HG03060 (cell line): ENCODE measurements at regions not wholly inside any gene's neighbourhood (a gene's known extent, or its start where the extent isn't known, plus 50 kb on each side); places are given as distances from the start of the nearest gene placed in this dataset.
"Not testable (repeated sequence)": the region's sequence is repeated elsewhere in the genome, so short reads cannot be mapped to it uniquely, and the experiment has no call there.

Source experiments
- ATAC-seq: cut with Tn5 transposase; IDR thresholded peaks from one replicate; pipeline ENCODE4 v1.9.1; 2021; ENCODE audit warnings: low read depth, moderate number of reproducible peaks; ENCODE audit not compliant: unreplicated experiment

DNA sequence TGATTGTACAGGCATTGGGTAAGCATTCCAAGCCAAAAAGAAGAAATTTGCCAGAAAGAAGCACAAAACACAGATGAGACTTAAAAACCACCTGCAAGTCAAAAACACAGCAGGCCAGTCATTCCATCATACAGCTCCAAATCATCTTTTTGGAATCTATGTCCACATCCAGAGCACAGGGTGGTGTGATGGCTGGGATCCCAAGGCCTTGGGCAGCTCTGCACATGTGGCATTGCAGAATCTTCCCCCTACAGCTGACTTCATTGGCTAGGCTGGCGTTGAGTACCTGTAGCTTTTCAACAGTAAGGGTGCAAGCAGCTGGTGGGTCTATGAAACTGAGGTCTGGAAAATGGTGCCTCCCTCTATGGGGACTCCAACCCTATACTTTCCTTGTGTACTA lies 236.7 kb downstream of the CWH43 start:
- not testable (repeated sequence) for ATAC-seq

DNA sequence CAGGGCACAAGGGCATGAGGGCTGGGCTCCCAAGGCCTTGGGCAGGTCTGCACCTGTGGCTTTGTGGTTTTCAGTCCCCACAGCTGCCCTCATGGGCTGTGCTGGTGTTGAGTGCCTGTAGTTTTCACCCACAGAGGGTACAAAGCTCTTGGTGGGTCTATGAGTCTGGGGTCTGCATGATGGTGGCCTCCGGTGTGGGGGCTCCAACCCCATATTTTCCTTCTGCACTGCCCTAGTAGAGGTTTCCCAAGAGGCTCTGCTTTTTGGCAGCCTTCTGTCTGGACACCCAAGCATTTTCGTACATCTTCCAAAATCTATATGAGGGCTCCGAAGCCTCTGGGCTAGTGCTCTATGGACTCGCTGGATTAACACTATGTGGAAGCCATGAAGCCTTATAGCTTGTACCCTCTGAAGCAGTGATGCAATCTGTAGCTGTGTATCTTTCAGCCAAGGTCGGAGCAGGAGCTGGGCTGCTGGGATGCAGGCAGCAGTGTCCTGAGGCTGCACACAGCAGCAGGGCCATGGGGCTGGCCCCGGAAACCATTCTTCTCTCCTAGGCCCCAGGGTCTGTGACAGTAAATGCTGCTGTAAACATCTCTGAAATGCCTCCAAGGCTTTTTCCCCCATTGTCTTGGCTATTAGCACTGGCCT lies 240.3 kb downstream of the CWH43 start:
- ATAC-seq = not testable (repeated sequence)

DNA sequence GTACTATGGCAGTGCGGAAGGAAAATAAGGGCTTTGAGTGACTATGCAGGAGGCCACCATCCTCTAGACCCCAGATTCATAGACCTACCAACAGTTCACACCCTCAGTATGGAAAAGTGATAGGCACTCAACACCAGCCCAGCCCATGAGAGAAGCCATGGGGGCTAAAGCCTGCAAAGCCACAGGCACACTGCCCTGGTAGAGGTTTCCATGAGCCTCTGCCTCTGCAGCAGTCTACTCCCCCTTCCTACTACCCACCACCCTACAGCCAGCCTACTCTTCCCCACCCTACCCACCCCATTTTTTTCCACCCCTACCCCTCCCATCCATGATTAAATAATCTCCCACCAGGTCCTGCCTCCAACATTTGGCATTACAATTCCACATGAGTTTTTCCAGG lies 241.9 kb downstream of the CWH43 start:
- ATAC-seq = not testable (repeated sequence)

DNA sequence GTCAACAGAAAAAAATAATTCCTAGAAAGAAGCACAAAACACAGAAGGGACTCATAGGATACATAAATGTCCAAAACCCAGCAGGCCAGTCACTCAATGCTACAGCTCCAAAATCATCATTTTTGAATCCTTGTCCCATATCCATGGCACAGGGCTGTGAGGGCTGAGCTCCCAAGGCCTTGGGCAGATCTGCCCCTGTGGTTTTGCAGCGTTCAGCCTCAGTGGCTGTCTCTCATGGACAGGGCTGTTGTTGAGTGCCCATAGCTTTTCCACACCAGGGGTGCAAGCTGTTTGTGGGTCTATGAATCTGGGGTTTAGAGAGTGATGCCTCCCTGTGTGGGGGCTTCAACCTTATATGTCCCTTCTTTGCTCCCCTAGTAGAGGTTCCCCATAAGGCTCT lies 243.2 kb downstream of the CWH43 start:
- not testable (repeated sequence) for ATAC-seq

DNA sequence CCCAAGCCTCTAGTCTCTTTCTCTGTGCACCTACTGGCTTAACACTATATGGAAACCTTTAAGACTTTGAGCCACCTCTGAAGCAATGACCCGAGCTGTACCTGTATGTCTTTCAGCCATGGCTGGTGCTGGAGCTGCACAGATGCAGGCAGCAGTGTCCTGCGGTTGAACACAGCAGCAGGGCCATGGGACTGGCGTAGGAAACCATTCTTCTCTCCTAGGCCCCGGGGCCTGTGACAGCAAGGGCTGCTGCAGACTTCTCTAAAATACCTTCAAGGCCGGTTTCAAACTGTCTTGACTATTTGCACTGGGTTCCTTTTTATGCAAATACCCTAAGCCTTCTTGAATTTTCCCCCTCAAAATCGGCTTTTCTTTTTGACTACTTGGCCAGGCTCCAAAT lies 243.6 kb downstream of the CWH43 start:
- ATAC-seq = not testable (repeated sequence)

DNA sequence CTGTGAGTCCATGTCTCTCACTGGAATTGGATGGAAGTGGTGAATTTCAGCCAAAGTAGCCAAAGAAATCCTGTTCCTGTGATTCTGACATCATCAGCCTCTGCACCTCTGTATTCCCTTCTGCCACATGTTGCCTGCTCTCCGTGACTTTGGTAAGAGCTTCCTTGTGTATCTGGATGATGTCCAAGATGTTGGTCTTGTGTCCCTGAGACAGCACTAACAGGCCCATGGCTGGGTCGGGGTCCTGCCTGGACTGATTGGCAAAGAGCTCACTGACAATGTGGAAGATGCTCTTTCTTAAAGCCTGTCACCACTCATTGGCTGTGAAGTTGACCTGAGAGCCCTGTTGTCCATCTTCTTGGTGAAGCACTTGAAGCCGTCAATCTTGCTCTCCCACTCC lies 247.3 kb downstream of the CWH43 start:
- ATAC-seq = not testable (repeated sequence)

DNA sequence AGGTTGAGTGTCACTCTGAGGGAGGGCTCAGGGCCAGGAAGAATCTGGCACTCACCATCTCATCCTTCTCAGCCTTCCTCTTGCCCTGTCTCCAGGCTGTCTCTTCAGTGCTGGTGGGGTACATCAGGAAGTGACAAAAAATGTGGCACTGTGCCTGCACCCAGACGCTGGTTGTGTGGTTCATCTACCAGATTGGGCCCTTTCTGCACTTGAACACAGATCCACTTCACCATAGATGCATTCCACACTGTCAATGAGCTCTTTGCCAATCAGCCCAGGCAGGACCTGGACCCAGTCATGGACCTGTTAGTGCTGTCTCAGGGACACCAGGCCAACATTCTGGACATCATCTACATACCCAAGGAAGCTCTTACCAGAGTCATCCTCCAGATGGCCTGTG lies 247.7 kb downstream of the CWH43 start:
- not testable (repeated sequence) for ATAC-seq

DNA sequence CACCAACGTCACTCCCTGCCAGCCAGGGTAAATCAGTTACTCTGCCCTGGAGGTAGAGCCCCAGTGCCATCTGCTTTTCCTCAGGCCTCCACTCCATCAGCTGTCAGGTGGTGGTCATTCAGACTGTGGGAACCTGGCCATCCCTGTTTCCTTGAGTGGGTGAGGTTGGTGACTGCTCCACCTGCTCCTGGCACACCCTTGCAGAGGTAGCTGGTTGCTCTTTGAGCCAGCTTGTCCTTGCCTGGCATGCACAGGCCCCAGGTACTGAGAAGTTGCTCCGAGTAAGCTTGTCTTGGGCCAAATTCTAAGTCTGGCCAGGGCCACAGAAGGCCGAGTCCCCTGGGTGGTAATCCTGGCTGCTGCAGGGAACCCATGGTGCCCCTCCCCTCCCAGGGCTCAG lies 248.3 kb downstream of the CWH43 start:
- ATAC-seq = not testable (repeated sequence)

DNA sequence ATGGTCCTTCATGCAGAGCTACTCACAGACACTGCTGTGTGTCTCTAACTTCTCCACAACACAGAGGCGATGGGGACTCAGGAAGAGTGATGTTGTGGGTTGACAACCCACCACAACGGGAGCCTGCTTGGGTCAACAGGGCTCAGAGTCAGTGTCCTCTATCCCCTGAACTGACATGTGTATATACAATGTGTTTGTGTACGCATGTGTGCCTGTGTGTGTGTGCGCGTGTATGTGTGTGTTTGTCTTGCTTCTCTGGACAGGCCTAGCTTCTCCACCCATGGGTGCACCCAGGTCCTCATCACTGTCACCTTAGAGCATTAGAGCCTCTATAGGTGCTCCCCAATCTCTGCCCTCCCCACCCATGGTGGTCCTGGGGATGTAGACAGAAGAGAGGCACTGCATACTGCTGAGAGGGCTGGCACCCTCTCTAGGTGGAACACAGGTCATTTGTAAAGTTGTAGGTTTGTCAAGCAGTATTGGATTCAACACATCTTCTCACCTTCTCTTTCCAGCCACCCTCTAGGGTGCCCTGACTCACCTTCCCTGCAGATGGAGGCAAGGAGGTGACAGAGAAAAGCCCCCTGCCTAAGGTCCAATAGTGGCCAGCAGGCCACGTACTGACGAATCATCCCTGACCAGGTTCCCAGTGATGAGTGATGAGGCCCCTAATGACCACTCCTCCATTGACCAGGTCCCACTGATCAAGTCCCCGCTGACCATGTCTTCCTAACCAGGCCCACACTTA lies 249.5 kb downstream of the CWH43 start:
- ATAC-seq = not testable (repeated sequence)

DNA sequence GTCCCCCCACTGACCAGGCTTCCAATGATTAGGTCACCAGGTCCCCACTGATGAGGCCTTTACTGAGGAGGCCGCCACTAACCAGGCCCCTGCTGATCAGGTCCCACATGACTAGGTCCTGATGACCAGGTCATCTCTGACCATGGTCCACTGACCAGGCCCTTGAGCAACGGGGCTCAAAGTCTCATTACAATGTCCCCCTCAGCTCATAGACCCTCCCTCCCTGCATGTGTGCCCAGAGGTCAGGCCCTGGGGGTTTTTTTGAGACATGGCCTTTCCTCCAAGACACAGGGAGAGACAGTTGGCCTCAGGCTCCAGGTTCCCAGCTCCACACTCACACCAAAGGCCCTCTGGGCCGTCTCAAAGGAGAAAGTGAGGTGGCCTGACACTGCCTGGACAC lies 250.4 kb downstream of the CWH43 start:
- not testable (repeated sequence) for ATAC-seq

DNA sequence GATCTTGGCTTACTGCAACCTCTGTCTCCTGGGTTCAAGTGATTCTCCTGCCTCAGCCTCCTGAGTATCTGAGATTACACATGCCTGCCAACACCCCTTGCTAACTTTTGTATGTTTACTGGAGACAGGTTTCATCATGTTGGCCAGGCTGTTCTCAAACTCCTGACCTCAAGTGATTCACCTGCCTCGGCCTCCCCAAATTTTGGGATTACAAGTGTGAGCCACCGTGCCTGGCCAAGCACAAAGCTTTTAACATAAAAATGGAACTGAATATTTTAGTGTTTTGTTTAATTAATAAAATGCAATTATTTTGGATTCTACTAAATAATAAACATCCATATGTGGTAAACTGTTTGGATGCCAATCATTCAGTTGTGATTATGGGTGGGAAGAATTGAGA lies 255.2 kb downstream of the CWH43 start:
- ATAC-seq = not testable (repeated sequence)

DNA sequence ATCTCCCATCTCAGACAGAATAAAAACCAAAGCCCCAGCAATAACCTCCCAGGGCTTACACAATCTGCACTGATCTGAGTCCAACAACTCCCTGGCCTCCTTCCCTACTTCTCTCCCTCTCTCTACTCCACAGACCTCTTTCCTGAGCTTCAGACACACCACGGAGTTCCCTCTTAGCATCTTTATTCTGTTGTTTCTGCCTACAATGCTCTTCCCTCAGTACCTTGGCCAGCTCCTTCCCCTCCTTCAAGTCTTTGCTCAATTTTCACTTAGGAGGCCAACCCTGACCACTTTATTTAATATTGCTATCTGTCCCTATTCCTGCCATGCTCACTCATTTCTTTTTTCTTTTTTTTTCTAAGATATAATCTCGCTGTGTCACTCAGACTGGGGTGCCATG lies 276.7 kb downstream of the CWH43 start:
- ATAC-seq = not testable (repeated sequence)

DNA sequence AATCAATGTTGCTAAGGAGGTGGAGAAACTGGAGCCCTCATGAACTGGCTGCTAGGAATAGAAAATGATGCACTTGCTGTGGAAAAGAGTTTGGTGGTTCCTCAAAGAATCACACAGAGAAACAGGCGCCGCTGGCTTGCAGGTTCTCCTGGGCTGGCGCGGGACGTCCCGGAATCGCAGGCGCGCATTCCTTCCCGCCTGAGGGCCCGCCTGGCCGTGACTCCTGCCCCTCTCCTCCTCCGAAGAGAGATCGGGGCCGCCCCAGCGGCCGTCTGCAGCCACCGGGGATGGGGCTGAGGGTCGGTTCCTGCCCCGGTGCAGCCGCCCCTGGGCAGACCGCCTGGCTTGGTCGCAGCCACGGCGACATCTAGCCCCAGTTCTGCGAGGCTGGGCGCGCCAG lies 284.4 kb downstream of the CWH43 start:
- ATAC-seq = not testable (repeated sequence)

DNA sequence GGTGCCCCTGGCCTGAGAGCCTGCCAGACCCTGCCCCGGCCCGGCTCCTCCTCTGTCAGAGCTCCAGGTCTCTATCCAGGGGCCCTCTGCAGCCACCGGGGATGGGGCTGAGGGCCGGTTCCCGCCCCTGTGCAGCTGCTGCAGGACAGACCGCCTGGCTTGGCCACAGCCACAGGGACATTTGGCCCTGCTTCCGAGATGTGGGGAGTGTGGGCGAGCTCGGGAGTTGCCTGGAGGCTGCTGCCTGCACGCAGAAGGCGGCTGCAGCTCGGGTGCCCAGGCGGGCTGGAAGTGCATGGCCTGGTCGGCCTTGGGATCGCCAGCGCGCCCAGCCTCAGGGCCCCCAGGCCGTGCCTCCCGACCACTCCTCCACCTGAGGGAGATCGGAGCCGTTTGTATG lies 284.8 kb downstream of the CWH43 start:
- ATAC-seq = not testable (repeated sequence)

DNA sequence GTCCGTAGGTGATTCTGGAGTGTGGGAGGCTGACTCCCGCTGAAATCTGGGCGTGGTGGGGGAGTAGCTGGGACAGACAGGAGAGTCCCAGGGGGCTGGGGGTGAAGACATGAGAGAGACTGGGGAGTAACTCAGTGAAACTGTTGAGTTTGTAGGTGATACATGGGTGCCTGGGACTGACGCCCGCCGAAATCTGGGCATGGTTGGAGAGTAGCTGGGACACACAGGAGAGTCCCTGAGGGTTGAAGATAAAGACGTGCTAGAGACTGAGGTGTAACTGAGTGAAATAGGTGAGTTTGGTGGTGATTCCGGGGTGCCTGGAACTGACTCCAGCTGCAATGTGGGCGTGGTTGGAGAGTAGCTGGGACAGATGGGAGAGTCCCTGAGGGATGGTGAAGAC lies 299.8 kb downstream of the CWH43 start:
- not testable (repeated sequence) for ATAC-seq

DNA sequence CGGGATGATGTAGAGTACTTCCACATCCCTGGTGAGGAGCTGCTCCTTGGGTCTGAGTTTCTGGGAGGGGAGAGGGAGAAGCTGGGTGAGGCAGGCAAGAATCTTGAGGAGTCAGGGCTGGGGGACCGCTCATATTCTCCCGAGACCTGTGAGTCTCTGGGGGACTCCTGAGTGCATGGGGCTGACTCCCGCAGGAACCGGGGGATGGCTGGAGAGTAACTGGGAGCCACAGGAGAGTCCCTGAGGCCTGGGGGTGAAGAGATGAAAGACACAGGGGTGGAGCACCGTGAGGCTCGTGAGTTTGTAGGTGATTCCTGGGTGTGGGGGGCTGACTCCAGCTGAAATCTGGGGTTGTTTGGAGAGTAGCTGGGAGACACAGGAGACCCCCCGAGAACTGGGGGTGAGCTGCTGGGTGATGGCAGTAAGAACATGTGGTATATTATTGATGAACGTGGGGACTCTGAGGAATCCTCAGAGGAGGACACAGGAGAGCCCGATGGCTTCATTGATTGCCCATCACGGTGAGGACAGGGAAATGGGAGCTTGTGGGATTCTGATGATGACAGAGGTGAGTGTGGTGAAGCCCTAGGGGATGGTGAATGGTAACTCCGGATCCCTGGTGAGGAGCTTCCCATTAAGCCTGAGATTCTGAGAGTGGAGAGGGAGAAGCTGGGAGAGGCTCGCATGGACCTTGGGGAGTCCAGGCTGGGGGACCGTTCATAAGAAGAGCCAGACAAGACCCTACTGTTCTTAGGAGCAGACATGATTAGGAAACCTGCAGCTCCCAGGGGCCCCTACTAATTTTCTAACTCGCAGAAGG lies 301.1 kb downstream of the CWH43 start:
- ATAC-seq = not testable (repeated sequence)

DNA sequence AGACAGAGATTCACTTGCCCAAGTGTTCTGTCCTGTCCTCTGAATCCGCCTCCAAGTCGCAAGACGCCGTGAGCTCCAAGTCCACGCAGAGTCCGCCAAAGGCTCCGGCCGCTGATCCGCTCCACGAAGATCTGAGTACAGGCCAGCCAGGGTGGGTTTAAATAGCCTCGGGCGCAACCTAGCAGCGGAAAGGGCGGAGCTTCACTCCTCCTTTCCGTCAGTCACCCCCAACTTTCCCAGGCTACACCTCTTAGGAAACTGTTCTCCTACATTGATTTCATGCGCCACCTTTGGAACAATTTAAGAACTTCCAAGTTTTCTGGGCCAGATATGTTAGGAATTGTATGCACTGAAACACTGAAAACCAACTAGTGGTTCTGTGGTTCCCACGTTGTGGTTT lies 301.8 kb downstream of the CWH43 start:
- ATAC-seq = not testable (repeated sequence)

DNA sequence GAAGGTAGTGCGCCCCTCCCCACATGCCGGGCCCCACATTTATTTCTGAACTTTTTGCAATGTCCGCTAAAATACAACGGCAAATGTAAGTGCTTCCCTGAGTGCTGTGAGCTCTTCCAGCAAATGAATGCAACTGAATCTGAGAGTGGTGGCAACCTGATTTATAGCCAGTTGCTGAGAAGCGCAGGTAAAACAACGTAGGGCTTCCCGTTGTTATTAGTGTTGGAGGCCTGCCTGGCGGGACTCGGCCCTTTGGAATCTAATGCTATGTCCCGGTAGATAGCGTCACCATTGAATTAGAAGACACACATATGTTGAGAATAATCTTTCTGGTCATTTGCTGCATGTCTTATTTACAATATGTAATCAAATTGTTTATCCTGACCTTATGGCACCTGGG lies 302.7 kb downstream of the CWH43 start:
- ATAC-seq = not testable (repeated sequence)

DNA sequence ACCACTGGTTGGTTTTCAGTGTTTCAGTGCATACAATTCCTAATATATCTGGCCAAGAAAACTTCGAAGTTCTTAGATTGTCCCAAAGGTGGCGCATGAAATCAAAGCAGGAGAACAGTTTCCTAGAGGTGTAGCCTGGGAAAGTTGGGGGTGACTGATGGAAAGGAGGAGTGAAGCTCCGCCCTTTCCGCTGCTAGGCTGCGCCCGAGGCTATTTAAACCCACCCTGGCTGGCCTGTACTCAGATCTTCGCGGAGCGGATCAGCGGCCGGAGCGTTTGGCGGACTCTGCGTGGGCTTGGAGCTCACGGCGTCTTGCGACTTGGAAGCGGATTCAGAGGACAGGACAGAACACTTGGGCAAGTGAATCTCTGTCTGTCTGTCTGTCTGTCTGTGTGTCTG lies 328.7 kb downstream of the CWH43 start:
- ATAC-seq = not testable (repeated sequence)

DNA sequence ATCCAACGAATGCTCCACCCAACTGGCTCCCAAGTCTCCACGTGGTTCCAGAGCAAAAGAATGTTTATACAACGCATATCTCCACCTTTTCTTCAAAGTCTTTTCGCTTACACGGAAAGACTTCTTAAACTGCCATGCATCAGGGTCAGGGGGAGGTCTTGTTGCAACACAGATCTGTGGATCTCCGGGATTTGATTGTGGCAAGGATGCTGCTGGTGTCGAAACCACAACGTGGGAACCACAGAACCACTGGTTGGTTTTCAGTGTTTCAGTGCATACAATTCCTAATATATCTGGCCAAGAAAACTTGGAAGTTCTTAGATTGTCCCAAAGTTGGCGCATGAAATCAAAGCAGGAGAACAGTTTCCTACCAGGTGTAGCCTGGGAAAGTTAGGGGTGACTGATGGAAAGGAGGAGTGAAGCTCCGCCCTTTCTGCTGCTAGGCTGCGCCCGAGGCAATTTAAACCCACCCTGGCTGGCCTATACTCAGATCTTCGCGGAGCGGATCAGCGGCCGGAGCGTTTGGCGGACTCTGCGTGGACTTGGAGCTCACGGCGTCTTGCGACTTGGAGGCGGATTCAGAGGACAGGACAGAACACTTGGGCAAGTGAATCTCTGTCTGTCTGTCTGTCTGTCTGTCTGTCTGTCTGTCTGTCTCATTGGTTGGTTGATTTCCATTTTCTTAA lies 334.8 kb downstream of the CWH43 start:
- ATAC-seq = not testable (repeated sequence)
